Left renal cortex interstitium (tissue), 4 donors: ENCODE measurements at regions not wholly inside any gene's neighbourhood (a gene's known extent, or its start where the extent isn't known, plus 50 kb on each side); places are given as distances from the start of the nearest gene placed in this dataset.

ENCODE experiments used
- DNase-seq, 4 donors: peaks; one replicate each; pipeline ENCODE4 v3.0.0-alpha.2; 2013; ENCODE audit warnings: low read depth in 4 of 4, low spot score in 2 of 4, missing footprints in 1 of 4

- DNase-seq: no peak
Observed at GRCh38 chr5:98103807-98104206, 669.7 kb upstream of the RGMB start.

GRCh38 chr5:98104454-98105188 is 668.8 kb upstream of the RGMB start:
- no peak for DNase-seq

GRCh38 chr5:98105681-98106080 is 667.8 kb upstream of the RGMB start:
- DNase-seq: no peak

- DNase-seq: no peak
Observed at GRCh38 chr5:98106116-98107031, 667.1 kb upstream of the RGMB start.

- no peak for DNase-seq
Observed at GRCh38 chr5:98108497-98108896, 665.0 kb upstream of the RGMB start.

- DNase-seq: no peak
Observed at GRCh38 chr5:98109561-98110006, 663.9 kb upstream of the RGMB start.

GRCh38 chr5:98110282-98110691 is 663.2 kb upstream of the RGMB start:
- no peak for DNase-seq

GRCh38 chr5:98110791-98111190 is 662.7 kb upstream of the RGMB start:
- DNase-seq: no peak

- no peak for DNase-seq
Observed at GRCh38 chr5:98111686-98112085, 661.8 kb upstream of the RGMB start.

- DNase-seq: no peak
Observed at GRCh38 chr5:98121036-98121936, 652.2 kb upstream of the RGMB start.

- DNase-seq: no peak
Observed at GRCh38 chr5:98128271-98128670, 645.2 kb upstream of the RGMB start.

- no peak for DNase-seq
Observed at GRCh38 chr5:98128846-98129245, 644.6 kb upstream of the RGMB start.

- no peak for DNase-seq
Observed at GRCh38 chr5:98130261-98131035, 643.0 kb upstream of the RGMB start.

- DNase-seq: no peak
Observed at GRCh38 chr5:98144116-98144515, 629.3 kb upstream of the RGMB start.

GRCh38 chr5:98144710-98145109 is 628.8 kb upstream of the RGMB start:
- DNase-seq: no peak

- no peak for DNase-seq
Observed at GRCh38 chr5:98157368-98157767, 616.1 kb upstream of the RGMB start.

GRCh38 chr5:98158440-98158839 is 615.0 kb upstream of the RGMB start:
- DNase-seq: no peak

- no peak for DNase-seq
Observed at GRCh38 chr5:98163796-98164493, 609.5 kb upstream of the RGMB start.

- no peak for DNase-seq
Observed at GRCh38 chr5:98168871-98169270, 604.6 kb upstream of the RGMB start.
